WERI-Rb-1 (cell line): ENCODE measurements at regions not wholly inside any gene's neighbourhood (a gene's known extent, or its start where the extent isn't known, plus 50 kb on each side); places are given as distances from the start of the nearest gene placed in this dataset.

Experiments
- DNase-seq: peaks from one replicate; pipeline ENCODE4 v3.0.0-alpha.2; 2020
- H3K27ac ChIP-seq: fragments of 250-450 bp; sonication (Bioruptor Pico); 2 replicates; pipeline ENCODE4 v1.5.1; 2020; ENCODE audit warnings: mild to moderate bottlenecking, moderate library complexity
- H3K27me3 ChIP-seq: fragments of 250-450 bp; sonication (Bioruptor Pico); 2 replicates; pipeline ENCODE4 v1.5.1; 2021; ENCODE audit warnings: mild to moderate bottlenecking, low read depth, moderate library complexity; ENCODE audit not compliant: insufficient read depth, severe bottlenecking
- H3K36me3 ChIP-seq: fragments of 250-450 bp; sonication (Bioruptor Pico); 2 replicates; pipeline ENCODE4 v1.5.1; 2020; ENCODE audit warnings: mild to moderate bottlenecking, moderate library complexity
- H3K4me3 ChIP-seq: 2 replicates; pipeline ENCODE4 v1.5.1; 2011; ENCODE audit warnings: low read depth, mild to moderate bottlenecking, control low read depth, low read length
- H3K9me3 ChIP-seq: fragments of 250-450 bp; sonication (Bioruptor Pico); 2 replicates; pipeline ENCODE4 v1.5.1; 2021; ENCODE audit warnings: mild to moderate bottlenecking, moderate library complexity; ENCODE audit not compliant: severe bottlenecking
- TF ChIP-seq, protein P1 (sequence below): IDR thresholded peaks from 2 replicates; pipeline ENCODE4 v1.5.1; 2011; ENCODE audit warnings: low read depth, mild to moderate bottlenecking, control low read depth, inconsistent platforms, low read length

GRCh38 chr5:39785410-39785809 is 360.6 kb upstream of the DAB2 start:
- Histone ChIP-seq H3K9me3 (no peaks in the 10 kb centered on the region), H3K4me3 (no peak overlapping the region), H3K36me3 (no peaks in the 10 kb centered on the region), H3K27ac (no peak overlapping the region), H3K27me3 (no peaks in the 10 kb centered on the region)
- DNase-seq = no peak
- TF ChIP-seq, protein P1, sequence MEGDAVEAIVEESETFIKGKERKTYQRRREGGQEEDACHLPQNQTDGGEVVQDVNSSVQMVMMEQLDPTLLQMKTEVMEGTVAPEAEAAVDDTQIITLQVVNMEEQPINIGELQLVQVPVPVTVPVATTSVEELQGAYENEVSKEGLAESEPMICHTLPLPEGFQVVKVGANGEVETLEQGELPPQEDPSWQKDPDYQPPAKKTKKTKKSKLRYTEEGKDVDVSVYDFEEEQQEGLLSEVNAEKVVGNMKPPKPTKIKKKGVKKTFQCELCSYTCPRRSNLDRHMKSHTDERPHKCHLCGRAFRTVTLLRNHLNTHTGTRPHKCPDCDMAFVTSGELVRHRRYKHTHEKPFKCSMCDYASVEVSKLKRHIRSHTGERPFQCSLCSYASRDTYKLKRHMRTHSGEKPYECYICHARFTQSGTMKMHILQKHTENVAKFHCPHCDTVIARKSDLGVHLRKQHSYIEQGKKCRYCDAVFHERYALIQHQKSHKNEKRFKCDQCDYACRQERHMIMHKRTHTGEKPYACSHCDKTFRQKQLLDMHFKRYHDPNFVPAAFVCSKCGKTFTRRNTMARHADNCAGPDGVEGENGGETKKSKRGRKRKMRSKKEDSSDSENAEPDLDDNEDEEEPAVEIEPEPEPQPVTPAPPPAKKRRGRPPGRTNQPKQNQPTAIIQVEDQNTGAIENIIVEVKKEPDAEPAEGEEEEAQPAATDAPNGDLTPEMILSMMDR = no peak

- Histone ChIP-seq H3K4me3 (no peak overlapping the region), H3K36me3 (no peaks in the 10 kb centered on the region), H3K9me3 (no peaks in the 10 kb centered on the region), H3K27ac (no peak overlapping the region), H3K27me3 (no peaks in the 10 kb centered on the region)
- TF ChIP-seq, protein P1 = no peak
- DNase-seq = no peak
These were observed 359.1 kb upstream of the DAB2 start for GRCh38 chr5:39783756-39784421.

GRCh38 chr5:39780347-39780746 is 355.6 kb upstream of the DAB2 start:
- H3K4me3 ChIP-seq = no peak overlapping the region
- TF ChIP-seq, protein P1 = no peak
- no peaks in the 10 kb centered on the region for H3K9me3 ChIP-seq
- H3K27ac ChIP-seq = no peak overlapping the region
- DNase-seq = no peak
- H3K27me3 ChIP-seq = no peaks in the 10 kb centered on the region
- no peaks in the 10 kb centered on the region for H3K36me3 ChIP-seq

GRCh38 chr5:39779831-39780230 is 355.1 kb upstream of the DAB2 start:
- Histone ChIP-seq H3K4me3 (no peak overlapping the region), H3K9me3 (no peaks in the 10 kb centered on the region), H3K36me3 (no peaks in the 10 kb centered on the region), H3K27ac (no peak overlapping the region), H3K27me3 (no peaks in the 10 kb centered on the region)
- DNase-seq = no peak
- TF ChIP-seq, protein P1 = no peak

DNA sequence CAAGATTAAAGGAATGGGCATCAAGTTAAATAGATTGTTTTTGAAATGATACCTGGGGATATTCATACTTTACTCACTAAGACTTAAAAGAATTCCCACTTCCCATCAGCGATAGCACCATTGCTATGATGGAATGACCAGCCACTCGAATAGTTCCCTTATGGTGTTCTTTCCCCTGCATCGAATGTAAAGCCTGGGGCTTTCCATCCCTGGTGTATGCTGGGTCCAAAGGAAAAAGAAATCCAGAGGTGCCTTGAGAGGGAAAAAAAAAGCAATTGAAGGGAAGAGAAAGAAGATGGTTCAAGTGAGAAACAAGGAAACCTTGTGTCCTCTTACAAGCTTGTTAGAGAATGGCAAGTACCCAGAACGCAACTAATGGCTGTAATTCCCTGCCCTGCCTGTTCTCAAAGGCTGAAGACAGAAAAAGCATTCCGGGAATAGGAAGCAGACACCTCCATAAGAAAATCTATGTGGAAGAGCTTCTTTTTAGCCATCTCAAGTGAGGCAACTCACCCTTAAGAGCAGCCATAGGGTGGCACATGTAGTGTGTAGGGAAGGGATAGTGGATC is 351.1 kb upstream of the DAB2 start:
- DNase-seq = no peak
- Histone ChIP-seq H3K27me3 (no peaks in the 10 kb centered on the region), H3K27ac (no peak overlapping the region)

More for the DNA sequence above, 351.1 kb upstream of the DAB2 start:
- H3K9me3 ChIP-seq = no peaks in the 10 kb centered on the region
- H3K36me3 ChIP-seq = no peaks in the 10 kb centered on the region
- TF ChIP-seq, protein P1 = no peak
- H3K4me3 ChIP-seq = no peak overlapping the region
